Stimulated activated effector memory CD8-positive, alpha-beta T cell treated with anti-CD3 and anti-CD28 coated beads, Interleukin-12 subunit alpha, Interleukin-12 subunit beta, amount 100 ng/mL, for 72 hours (primary cell): ENCODE measurements at regions not wholly inside any gene's neighbourhood (a gene's known extent, or its start where the extent isn't known, plus 50 kb on each side); places are given as distances from the start of the nearest gene placed in this dataset.
"Not testable (repeated sequence)": the region's sequence is repeated elsewhere in the genome, so short reads cannot be mapped to it uniquely, and the experiment has no call there.

Experiments used
- ATAC-seq: fragments of 150-1000 bp; cut with Tn5 transposase; 2 replicates; pipeline ENCODE4 v1.10.0; 2021
- DNase-seq, 2 donors: peaks; one replicate each; pipeline ENCODE4 v3.0.0; 2021 to 2022; ENCODE audit warnings: low spot score in 2 of 2
- H3K27ac Mint-ChIP-seq: one replicate; pipeline ENCODE4 v1.8.0; 2022; ENCODE audit warnings: mild to moderate bottlenecking, mixed read lengths
- H3K36me3 Mint-ChIP-seq: one replicate; pipeline ENCODE4 v1.8.0; 2022; ENCODE audit warnings: mild to moderate bottlenecking, mixed read lengths
- H3K4me1 Mint-ChIP-seq: one replicate; pipeline ENCODE4 v1.8.0; 2022; ENCODE audit warnings: mixed read lengths
- H3K4me3 Mint-ChIP-seq: one replicate; pipeline ENCODE4 v1.8.0; 2022; ENCODE audit warnings: mild to moderate bottlenecking, mixed read lengths
- H3K9me3 Mint-ChIP-seq: one replicate; pipeline ENCODE4 v1.8.0; 2022; ENCODE audit warnings: mixed read lengths

DNA sequence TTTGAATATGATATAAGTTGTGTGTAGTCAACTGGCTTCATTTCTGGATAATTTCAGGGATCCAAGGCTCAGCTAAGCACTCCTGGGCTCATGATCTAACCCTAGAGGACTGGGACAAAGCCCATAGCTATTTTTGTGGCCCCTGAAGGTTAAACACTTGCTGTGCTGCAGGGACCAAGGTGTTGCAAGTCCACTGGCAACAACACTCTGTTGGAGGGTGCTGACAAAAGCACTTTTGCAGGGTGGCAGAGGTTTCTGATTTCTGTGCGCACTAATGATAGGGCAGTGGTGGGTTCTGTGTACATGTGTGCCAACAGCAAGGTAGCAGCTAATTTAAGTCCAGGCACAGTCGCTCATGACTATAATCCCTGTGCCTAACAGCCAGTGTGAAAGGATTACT, 445.3 kb upstream of the SYNCRIP start:
- DNase-seq (no peak), ATAC-seq (no peak)
- Mint-ChIP-seq H3K4me3 (no peak overlapping the region), H3K36me3 (no peaks in the 10 kb centered on the region), H3K4me1 (no peaks in the 10 kb centered on the region), H3K9me3 (peaks cover 18% of the 10 kb centered on the region), H3K27ac (no peak overlapping the region)

DNA sequence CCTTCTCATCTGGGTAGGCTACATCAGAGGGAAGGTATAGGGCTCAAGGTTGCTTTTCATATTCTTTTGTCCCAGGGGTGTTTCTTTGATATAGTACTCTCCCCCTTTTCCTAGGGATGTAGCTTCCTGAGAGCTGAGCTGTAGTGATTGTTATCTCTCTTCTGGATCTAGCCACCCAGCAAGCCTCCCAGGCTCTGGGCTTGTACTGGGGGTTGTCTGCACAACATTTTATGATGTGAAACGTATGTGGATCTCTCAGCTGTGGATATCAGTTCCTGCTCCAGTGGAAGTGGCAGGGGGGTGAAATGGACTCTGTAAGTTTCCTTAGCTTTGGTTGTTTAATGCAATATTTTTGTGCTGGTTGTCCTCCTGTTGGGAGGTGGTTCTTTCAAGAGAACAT, 437.3 kb upstream of the SYNCRIP start:
- Mint-ChIP-seq H3K9me3 (no peaks in the 10 kb centered on the region), H3K4me1 (no peaks in the 10 kb centered on the region), H3K27ac (no peak overlapping the region), H3K36me3 (no peaks in the 10 kb centered on the region), H3K4me3 (no peak overlapping the region)
- ATAC-seq (no peak), DNase-seq (no peak)

DNA sequence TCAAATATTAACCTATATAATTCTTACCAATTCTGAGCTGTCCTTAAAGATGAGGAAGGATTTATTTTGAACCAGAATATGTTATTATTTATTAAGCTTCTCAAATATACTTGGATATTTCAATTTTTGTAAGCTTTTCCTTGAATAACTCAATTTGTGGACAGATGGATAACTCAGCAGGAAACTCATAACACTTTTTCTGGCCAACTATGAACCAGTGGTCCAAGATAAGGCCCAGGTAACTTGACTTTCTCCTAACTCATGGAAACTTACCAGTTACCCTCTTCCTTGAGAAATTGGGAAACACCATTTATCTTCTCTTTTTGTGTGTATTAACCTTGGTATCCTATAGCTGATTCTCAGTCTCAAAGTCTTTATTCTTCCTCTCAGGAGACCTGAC, 427.5 kb upstream of the SYNCRIP start:
- no peak overlapping the region for H3K27ac Mint-ChIP-seq
- ATAC-seq (no peak), DNase-seq (no peak)
- no peak overlapping the region for H3K4me3 Mint-ChIP-seq
- no peaks in the 10 kb centered on the region for H3K4me1 Mint-ChIP-seq
- peaks cover 6% of the 10 kb centered on the region for H3K9me3 Mint-ChIP-seq
- no peaks in the 10 kb centered on the region for H3K36me3 Mint-ChIP-seq

DNA sequence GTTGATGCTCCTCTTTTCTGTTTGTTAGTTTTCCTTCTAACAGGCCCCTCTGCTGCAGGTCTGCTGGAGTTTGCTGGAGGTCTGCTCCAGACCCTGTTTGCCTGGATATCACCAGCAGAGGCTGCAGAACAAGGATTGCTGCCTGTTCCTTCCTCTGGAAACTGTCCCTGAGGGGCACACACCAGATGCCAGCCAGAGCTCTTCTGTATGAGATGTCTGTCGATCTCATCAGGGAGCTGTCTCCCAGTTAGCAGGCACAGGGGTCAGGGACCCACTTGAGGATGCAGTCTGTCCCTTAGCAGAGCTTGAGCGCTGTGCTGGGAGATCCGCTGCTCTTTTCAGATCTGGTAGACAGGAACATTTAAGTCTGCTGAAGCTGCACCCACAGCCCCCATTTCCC, 422.3 kb upstream of the SYNCRIP start:
- DNase-seq, H3K27ac Mint-ChIP-seq, H3K36me3 Mint-ChIP-seq, H3K4me1 Mint-ChIP-seq, H3K4me3 Mint-ChIP-seq, ATAC-seq: not testable (repeated sequence)
- H3K9me3 Mint-ChIP-seq, result peaks cover 13% of the 10 kb centered on the region

DNA sequence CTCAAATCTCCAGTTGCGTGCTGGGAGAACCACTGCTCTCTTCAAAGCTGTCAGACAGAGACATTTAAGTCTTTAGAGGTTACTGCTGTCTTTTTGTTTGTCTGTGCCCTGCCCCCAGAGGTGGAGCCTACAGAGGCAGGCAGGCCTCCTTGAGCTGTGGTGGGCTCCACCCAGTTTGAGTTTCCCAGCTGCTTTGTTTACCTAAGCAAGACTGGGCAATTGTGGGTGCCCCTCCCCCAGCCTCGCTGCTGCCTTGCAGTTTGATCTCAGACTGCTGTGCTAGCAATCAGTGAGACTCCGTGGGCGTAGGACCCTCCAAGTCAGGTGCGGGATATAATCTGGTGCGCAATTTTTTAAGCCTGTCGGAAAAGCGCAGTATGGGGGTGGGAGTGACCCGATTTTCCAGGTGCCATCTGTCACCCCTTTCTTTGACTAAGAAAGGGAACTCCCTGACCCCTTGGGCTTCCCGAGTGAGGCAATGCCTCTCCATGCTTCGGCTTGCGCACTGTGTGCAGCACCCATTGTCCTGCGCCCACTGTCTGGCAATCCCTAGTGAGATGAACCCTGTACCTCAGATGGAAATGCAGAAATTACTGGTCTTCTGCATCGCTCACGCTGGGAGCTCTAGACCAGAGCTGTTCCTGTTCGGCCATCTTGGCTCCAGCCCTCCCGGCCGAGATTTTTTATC, 414.8 kb upstream of the SYNCRIP start:
- not testable (repeated sequence) for H3K9me3 Mint-ChIP-seq, ATAC-seq, H3K36me3 Mint-ChIP-seq, H3K4me1 Mint-ChIP-seq, H3K4me3 Mint-ChIP-seq, DNase-seq, H3K27ac Mint-ChIP-seq

DNA sequence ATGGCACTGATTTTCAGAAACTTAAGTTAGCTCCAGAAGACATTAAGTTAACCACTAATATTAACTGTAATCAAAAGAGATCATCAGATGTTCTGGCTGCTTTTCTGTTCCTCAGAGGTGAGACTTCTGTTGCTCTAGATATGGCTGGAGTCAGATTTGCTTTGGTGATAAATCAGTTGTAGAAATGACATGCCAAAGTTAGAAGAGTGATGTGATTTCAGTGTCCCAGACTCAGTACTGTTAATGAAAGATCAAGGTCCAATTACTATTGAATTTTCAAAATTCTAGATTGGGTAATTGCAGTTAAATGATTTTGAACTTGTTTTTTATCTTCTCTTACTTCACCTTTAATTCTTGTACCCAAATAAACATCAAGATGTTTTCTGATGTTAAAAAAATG, 402.4 kb upstream of the SYNCRIP start:
- H3K4me3 Mint-ChIP-seq, result no peak overlapping the region

DNA sequence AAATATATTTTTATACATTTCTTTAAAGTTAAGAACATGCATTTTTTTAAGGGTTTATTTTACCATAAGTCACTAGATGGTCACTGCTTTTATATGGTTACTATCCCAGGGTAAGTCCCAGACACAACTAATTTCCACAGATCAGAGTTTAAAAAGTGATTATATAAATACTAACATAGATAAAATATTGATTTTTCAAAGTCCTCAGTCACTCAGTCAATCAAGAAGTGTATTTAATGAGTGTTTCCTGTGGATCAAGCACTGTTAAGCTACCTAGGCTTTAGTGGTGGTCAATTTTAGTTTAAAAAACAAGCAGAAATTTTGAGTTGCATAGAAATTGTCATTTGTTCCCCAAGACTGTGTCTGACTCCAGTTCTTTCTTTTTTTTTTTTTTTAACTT, 399.5 kb upstream of the SYNCRIP start:
- H3K4me1 Mint-ChIP-seq, result no peaks in the 10 kb centered on the region
- ATAC-seq (no peak), DNase-seq (no peak)
- peaks cover 10% of the 10 kb centered on the region for H3K9me3 Mint-ChIP-seq
- no peaks in the 10 kb centered on the region for H3K36me3 Mint-ChIP-seq
- H3K4me3 Mint-ChIP-seq, result no peak overlapping the region
- no peak overlapping the region for H3K27ac Mint-ChIP-seq

More for the DNA sequence above, 402.4 kb upstream of the SYNCRIP start:
- Mint-ChIP-seq H3K27ac (no peak overlapping the region), H3K4me1 (no peaks in the 10 kb centered on the region), H3K9me3 (peaks cover 10% of the 10 kb centered on the region), H3K36me3 (no peaks in the 10 kb centered on the region)
- DNase-seq (no peak), ATAC-seq (no peak)

DNA sequence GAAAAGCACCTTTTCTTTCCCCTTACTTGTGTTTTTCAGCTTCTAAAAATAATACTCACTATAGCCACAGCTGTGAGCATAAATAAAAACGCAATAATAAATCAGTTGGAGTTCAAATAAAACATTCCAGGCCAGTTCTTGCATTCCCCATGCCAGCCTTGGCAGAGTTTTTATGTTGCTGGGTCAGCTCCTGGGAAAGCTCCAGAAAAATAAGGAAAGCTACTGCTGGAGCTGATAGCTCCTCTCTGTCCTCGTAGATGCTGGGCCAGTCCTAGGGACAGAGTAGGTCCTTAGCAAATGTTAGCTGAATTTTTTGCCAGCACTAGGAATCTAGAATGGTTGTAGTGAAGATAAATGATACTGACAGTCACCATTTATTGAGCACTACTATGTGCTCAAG, 389.0 kb upstream of the SYNCRIP start:
- Mint-ChIP-seq H3K4me1 (no peaks in the 10 kb centered on the region), H3K27ac (no peak overlapping the region), H3K36me3 (no peaks in the 10 kb centered on the region), H3K9me3 (peaks cover 5% of the 10 kb centered on the region), H3K4me3 (no peak overlapping the region)
- DNase-seq, result no peak
- ATAC-seq, result no peak

DNA sequence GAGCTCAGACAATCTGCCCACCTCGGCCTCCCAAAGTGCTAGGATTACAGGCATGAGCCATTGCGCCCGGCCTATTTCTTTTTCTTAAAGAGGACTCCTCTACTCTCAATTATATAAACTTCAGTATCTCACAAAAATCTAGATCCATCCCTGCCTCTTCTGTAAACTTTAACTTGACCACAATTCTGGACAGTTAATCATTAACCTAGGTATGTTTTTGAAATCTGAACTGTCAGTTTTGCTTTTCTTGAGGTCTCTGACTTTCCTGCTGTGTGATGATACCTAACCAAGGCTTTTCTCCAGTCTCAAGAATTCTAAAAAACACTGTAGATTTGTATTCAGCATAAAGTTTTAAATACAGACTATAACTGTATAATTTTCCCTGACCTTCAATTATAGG, 388.2 kb upstream of the SYNCRIP start:
- peaks cover 5% of the 10 kb centered on the region for H3K9me3 Mint-ChIP-seq
- no peak for ATAC-seq

DNA sequence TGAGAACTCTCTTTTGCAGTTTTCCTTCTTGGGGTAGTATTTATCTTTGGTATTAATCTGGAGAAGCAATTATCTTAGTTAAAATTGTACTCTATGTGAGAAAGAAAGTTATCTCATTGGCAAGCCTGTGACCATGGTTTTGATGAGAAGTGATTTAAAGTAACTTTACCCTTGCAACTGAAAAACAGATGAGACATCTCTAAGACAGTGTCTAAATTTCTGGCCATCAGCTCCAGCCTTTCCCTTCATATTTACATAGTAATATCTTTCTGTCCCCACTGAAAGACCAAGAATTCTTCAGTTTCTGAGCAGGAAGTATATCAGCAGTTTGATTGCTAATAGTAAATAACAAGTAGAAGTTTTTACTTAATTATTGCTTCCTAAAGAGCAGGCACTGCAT, 386.1 kb upstream of the SYNCRIP start:
- Mint-ChIP-seq H3K4me3 (no peak overlapping the region), H3K9me3 (peaks cover 5% of the 10 kb centered on the region), H3K4me1 (no peaks in the 10 kb centered on the region), H3K27ac (no peak overlapping the region), H3K36me3 (no peaks in the 10 kb centered on the region)
- ATAC-seq (no peak), DNase-seq (no peak)

More for the DNA sequence above, 388.2 kb upstream of the SYNCRIP start:
- Mint-ChIP-seq H3K4me1 (no peaks in the 10 kb centered on the region), H3K4me3 (no peak overlapping the region), H3K27ac (no peak overlapping the region), H3K36me3 (no peaks in the 10 kb centered on the region)
- no peak for DNase-seq

DNA sequence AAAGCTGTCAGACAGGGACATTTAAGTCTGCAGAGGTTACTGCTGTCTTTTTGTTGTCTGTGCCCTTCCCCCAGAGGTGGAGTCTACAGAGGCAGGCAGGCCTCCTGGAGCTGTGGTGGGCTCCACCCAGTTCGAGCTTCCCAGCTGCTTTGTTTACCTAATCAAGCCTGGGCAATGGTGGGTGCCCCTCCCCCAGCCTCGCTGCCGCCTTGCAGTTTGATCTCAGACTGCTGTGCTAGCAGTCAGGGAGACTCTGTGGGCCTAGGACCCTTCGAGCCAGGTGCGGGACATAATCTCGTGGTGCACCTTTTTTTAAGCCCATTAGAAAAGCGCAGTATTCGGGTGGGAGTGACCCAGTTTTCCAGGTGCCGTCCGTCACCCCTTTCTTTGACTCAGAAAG, 384.2 kb upstream of the SYNCRIP start:
- not testable (repeated sequence) for H3K4me1 Mint-ChIP-seq, H3K36me3 Mint-ChIP-seq, H3K4me3 Mint-ChIP-seq, H3K27ac Mint-ChIP-seq, ATAC-seq, H3K9me3 Mint-ChIP-seq, DNase-seq

DNA sequence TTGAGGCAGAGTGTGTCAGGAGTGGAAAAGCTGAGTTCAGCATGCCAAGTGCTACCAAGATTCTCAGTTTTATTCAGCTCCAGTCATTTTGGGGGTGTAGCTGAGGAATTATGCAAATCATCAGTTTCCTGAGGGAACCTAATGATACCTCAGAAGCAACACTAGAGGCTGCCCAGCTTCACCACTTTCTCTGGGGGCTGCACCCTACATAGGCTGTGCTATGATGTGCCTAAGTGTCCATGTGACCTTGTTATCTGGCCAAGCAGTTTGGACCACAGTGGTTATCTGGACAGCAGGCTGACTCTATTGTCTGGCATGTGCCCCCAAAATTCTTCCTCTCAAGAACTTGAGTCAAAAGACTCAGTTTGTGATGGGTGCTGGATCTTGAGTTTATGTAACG, 374.6 kb upstream of the SYNCRIP start:
- DNase-seq (no peak), ATAC-seq (no peak)
- H3K4me3 Mint-ChIP-seq, result no peak overlapping the region
- H3K4me1 Mint-ChIP-seq, result no peaks in the 10 kb centered on the region
- no peak overlapping the region for H3K27ac Mint-ChIP-seq
- peaks cover 4% of the 10 kb centered on the region for H3K9me3 Mint-ChIP-seq
- H3K36me3 Mint-ChIP-seq, result no peaks in the 10 kb centered on the region

DNA sequence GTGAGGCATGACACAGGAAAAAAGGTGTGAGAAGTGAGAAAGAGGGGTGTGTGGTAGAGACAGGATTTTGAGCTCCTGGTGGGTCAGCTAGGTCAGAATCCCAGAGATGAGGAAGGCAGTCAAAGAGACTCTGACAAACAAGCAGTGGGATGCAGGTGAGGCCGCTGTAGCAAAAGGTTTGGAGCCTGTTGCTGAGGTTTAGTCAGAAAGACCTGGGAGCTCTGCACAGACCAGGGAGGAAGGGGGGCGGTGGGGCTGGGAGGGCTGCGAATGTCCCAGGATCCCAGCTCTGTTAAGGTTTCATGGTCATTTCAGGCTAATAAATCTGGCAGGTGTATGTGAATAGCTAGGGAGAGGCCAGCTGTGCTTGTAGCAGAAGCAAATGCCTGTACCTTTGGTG, 373.9 kb upstream of the SYNCRIP start:
- DNase-seq, result no peak
- H3K9me3 Mint-ChIP-seq, result peaks cover 4% of the 10 kb centered on the region
- H3K4me1 Mint-ChIP-seq, result no peaks in the 10 kb centered on the region
- ATAC-seq, result no peak
- H3K4me3 Mint-ChIP-seq, result no peak overlapping the region
- H3K36me3 Mint-ChIP-seq, result no peaks in the 10 kb centered on the region
- H3K27ac Mint-ChIP-seq, result no peak overlapping the region

DNA sequence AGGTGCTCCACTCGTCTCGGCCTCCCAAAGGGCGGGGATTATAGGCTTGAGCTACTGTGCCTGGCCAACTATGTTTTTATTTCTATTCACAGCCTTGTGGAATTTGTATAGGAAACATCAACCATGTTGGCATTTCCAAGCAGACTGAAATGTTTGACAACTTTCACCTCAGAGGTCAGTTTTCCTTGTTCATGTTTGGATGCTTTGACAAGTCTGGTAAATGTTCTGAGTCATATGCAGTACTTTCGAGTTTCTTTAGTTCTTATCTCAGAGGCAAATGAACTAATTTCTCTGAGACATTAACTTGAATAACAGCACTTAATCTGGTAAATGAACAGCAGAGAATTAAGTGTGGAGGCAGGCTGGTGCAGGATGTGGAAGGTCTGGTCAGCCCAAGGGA, 373.4 kb upstream of the SYNCRIP start:
- no peaks in the 10 kb centered on the region for H3K36me3 Mint-ChIP-seq
- H3K27ac Mint-ChIP-seq, result no peak overlapping the region
- H3K9me3 Mint-ChIP-seq, result peaks cover 4% of the 10 kb centered on the region
- DNase-seq (no peak), ATAC-seq (no peak)
- no peak overlapping the region for H3K4me3 Mint-ChIP-seq
- no peaks in the 10 kb centered on the region for H3K4me1 Mint-ChIP-seq

DNA sequence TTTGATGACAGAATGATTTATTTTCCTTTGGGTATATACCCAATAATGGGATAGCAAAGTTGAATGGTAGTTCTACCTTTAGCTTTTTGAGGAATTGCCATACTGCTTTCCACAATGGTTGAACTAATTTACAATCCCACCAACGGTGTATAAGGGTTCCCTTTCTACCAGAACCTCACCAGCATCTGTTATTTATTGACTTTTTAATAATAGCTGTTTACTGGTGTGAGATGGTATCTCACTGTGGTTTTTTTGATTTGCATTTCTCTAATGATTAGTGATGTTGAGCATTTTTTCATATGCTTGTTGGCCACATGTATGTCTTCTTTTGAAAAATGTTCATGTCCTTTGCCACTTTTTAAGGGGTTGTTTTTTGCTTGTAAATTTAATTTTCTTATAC, 370.3 kb upstream of the SYNCRIP start:
- not testable (repeated sequence) for H3K4me3 Mint-ChIP-seq, H3K36me3 Mint-ChIP-seq, H3K27ac Mint-ChIP-seq, DNase-seq, H3K4me1 Mint-ChIP-seq, ATAC-seq, H3K9me3 Mint-ChIP-seq

DNA sequence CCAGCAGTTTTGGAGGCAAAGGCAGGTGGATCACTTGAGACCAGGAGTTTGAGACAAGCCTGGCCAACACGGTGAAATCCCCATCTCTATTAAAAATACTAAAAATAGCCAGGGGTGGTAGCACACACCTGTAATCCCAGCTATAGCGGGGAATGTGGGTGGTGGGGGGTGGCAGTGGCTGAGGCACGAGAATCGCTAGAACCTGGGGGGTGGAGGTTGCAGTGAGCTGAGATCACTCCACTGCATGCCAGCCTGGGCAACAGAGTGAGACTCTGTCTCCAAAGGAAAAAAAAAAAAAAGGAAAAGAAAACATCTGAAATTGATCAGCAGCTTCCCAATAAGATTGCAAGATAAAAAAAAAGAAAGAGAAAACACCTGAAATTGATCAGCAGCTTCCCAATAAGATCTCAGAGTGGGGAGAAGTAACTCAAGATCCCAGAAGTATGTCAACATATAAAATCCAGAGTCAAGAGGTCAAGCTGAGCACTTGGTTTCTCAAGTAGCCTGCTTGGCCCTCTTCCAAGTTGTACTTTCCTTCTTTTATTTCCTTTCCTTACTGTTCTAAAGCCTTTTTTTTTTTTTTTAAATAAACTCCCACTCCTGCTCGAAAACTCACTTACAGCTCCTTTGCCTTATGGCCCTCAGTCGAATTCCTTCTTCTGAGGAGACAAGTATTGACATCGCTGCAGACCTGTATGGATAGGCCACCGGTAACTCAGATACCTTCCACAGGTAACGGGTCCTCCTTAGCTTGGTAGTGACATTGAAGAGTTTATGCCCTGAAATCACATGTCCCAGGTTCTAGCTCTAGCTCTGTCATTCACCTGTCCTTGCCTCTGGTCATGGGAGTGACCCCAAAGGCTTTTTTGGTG, 368.5 kb upstream of the SYNCRIP start:
- Mint-ChIP-seq H3K27ac (no peak overlapping the region), H3K4me3 (no peak overlapping the region), H3K9me3 (peaks cover 3% of the 10 kb centered on the region), H3K36me3 (no peaks in the 10 kb centered on the region), H3K4me1 (no peaks in the 10 kb centered on the region)
- no peak for ATAC-seq
- DNase-seq, result no peak
